GM12865 (cell line): ENCODE measurements at regions not wholly inside any gene's neighbourhood (a gene's known extent, or its start where the extent isn't known, plus 50 kb on each side); places are given as distances from the start of the nearest gene placed in this dataset.
A peak's percentile ranks its signal among the peaks of the same experiment; 100 is the strongest.

ENCODE experiments used
- DNase-seq: peaks from one replicate; pipeline ENCODE4 v3.0.0; 2010; ENCODE audit warnings: low read depth
- H3K4me3 ChIP-seq: 2 replicates; pipeline ENCODE4 v1.5.1; 2011; ENCODE audit warnings: mild to moderate bottlenecking, low read depth, low read length, control low read depth
- CTCF ChIP-seq: IDR thresholded peaks from 2 replicates; pipeline ENCODE4 v1.5.1; 2011; ENCODE audit warnings: low read length, control low read depth, low read depth, inconsistent platforms; ENCODE audit not compliant: insufficient read depth; ENCODE audit errors: missing control alignments

DNA sequence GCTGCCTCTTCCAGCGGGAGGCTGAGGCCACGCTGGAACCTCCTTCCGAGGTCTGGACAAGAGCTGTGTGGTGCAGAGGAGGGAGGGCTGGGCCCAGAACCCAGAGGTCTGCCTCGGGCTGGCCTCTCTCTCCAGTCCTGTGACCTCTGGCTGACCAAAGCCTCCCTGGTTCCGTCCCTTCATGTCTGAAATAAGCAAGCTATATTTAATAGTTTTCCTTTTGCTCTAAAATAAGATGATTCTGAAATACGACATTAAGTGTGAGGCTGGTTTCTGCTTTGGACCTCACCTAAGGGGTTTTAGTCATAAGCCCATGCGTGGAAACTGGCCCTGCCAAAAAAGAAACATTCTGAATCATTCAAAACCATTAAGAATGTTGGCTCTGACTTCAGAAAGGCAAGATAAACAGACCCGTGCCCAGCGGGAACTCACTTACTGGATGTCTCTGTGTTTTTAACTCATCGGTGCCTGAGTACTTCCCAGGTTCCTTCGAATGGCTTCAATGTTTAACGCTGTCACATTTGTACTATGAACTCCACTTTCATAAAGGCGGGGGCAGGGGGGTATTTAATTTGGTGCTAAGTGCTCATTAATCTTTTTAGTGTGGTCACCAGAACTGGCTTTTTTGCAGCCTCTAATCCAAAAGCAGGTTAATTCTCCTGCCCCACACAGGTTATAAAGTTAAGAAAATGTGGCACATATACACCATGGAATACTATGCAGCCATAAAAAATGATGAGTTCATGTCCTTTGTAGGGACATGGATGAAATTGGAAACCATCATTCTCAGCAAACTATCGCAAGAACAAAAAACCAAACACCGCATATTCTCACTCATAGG, 157.5 kb upstream of the KLF14 start:
- no peak for DNase-seq

DNA sequence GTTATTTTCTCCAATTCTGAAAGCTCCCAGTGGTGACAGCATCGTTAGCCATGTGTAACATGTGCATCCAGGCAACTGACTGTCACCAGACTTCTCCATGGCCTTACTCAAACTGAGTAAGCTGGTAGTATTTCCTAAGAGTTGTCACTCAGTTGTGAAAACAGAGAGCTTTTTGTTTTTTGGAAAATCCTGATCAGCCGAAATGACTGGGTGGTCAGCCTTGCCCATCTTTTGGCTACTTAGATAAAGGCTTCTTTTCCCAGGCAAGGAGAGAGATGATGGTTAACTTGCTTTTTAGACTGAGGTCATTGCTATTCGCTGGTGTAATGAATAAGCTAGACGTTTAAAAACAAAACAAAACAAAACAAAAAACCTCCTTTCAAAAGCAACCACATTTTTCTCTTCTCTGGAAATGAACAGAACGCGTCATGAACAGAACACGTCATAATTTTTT, 159.5 kb upstream of the KLF14 start:
- no peak overlapping the region for H3K4me3 ChIP-seq
- TF ChIP-seq CTCF, result no peak
- DNase-seq, result no peak

More for the DNA sequence above, 157.5 kb upstream of the KLF14 start:
- H3K4me3 ChIP-seq, result no peak overlapping the region
- TF ChIP-seq CTCF, result no peak

- H3K4me3 ChIP-seq, result no peak overlapping the region
- DNase-seq, result no peak
- no peak for TF ChIP-seq CTCF
These were observed 160.3 kb upstream of the KLF14 start for GRCh38 chr7:130894146-130894908.

DNA sequence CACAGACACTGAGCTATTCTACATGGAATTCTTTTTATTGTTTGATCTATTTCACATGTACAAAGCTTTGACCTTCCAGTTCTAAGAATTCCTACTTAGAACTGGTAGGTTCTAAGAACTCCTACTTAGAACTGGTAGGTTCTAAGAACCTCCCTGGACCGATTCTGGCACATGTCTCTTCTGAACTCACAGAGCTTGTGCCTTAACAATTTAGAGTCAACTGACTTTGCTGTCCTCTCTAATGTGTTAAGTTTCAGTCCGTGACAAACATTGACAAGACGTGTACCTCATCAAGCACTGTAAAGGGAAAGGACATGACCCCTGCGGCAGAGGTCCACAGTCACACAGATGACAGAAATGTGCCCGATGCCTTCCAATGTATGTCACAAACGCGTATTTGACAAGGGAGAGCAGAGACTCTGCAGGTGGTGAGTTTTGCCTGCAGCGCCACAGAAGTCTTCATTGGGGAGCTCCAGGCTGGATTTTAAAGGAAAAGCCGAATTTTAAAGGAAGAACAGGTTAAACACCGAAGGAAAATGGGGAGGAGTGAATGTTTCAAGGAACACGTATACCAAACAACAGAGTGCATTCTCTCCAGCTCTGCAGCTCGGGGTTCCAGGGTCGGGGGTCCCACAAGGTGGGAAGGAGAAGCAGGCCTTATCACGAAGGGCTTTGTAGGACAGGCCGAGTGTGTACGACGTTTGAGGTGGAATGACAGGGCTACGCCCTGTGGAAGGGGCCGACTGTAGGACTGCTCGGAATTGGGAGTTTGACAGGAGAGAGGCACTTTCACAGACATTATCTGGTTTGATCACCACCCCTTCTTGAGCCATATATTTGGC, 161.1 kb upstream of the KLF14 start:
- no peak for TF ChIP-seq CTCF
- no peak overlapping the region for H3K4me3 ChIP-seq
- DNase-seq, result no peak

DNA sequence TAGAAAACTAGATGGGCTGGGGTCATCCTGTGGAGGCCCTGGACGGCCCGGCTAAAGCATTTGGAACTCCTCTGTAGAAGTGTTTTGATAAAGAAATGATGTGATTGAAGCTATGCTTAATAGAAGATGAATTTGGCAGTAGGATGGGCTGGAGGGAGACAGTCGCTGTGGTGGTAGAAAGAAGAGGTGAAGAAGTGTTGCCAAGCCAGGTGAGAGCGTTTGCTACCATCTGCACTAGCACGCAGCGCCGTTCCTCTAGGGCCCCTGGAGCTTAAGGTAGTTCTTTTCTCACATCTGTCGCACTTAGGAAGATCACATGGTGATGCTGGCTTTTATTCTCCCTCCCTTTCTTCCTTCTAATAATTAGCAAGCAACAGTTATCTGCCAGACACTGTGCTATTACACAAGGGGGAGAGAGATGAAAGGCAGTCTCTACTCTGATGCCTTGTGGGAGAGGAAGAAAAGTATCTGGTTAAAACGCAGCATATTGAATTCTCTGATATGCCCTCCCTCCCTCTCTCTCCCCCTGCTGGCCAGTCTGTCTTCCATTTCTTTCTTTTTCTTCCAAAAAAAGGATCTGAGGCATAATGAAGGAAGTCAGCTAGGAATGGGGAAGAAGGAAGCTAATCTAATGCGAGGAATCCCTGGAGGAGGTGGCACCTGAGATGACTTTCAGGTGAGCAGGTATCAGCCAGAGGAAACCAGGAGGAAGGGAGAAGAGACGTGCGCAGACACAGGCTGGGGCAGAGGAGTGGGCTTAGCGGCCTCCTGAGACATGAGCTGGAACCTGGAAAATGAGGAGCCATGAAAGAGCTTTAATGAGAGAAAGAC, 162.3 kb upstream of the KLF14 start:
- no peak for DNase-seq
- peak; percentile 40 for TF ChIP-seq CTCF
- H3K4me3 ChIP-seq, result no peak overlapping the region
